NCI-H345 treated with DMSO at 0.1 percent for 48 hours (cell line): ENCODE measurements at regions not wholly inside any gene's neighbourhood (a gene's known extent, or its start where the extent isn't known, plus 50 kb on each side); places are given as distances from the start of the nearest gene placed in this dataset.
A peak's percentile ranks its signal among the peaks of the same experiment; 100 is the strongest.
"Not testable (repeated sequence)": the region's sequence is repeated elsewhere in the genome, so short reads cannot be mapped to it uniquely, and the experiment has no call there.

Experiments used
- DNase-seq: peaks from one replicate; lab custom pipeline; 2025; ENCODE audit not compliant: unreplicated experiment; lab: John Stamatoyannopoulos, UW

DNA sequence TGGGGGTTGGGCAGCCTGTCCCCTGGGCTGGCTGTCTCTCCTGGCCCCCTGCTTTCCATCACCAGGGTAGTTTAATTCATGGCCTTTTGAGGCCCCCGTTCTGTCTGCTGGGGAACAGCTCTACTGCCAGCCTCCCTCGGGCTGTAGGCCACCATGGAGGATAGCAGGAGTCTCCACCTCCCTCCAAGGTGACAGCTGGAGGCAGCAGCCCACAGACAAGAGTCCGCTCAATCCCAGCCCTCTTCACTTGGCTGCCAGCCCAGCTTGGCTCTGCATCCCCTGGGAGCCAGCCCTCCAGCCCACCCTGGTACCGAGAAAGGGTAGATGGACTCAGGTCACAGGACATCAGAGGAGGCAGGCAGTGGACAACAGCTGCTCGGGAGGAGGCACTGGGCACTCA lies 194.6 kb upstream of the SDK2 start:
- DNase-seq, result peak; percentile 43

DNA sequence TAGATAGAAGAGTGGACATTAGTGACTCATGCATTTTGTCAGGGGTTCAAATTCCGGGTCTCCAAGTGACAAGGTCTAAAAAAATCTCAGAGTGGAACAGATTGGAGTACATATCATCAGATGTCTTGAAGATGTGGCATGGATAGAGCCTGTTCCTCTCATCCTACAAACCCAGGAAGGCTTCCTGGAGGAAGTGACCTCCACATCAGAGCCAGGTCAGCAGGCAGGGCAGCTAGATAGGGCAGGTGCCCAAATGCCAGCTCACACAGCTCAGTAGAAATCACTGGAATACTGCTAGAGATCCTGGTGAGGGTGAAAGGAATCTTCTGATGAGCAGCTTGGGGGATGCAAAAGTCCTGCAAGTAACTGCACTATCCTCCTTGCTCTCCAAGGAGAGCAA lies 196.6 kb upstream of the SDK2 start:
- no peak for DNase-seq

DNA sequence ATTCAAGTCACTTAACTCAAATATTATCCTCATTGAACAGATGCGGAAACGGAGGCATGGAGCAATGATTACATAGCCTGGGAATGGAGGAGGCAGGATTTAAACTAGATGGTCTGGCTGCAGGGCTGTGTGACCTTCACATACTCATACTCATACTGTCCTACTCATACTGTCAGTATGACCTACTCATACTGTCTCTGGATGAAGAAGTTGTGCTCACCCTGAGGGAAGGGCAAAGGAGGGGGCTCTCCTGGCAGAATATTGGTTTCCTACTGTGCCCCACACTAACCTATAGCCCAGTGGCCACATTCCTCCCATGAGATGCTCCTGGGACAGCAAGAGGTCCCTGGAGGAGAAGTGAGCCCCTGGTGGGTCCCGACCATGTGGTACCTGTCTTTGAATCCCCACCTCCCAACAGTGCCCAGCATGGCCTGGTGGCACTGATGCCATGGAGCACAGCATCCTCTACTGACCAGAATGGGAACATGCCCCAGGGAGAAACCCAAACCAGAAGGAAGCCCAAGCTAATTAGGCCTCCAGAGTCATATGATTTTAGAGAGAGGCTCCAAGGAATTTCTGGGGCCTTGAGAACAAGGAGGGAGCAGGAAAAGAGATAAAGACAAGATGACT lies 197.3 kb upstream of the SDK2 start:
- DNase-seq, result peak; percentile 40

DNA sequence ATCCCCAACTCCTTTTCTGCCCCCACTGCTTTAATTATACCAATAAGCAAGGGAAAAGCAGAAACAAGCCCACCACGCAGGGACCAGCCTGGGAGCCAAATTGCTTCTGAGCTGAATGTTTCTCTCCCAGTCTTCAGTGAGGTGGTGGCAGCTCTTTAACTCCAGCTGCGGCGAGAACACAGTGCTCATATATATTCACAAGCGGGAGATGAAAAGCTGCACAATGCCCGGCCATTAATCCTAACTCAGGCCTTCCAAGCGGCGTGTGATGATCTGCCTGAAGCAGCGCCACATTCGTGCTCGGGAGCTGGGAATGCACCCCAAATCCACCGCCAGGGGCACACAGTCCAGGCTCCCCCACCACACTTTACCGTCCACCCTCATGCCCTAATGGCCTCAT lies 203.7 kb upstream of the SDK2 start:
- DNase-seq, result no peak

DNA sequence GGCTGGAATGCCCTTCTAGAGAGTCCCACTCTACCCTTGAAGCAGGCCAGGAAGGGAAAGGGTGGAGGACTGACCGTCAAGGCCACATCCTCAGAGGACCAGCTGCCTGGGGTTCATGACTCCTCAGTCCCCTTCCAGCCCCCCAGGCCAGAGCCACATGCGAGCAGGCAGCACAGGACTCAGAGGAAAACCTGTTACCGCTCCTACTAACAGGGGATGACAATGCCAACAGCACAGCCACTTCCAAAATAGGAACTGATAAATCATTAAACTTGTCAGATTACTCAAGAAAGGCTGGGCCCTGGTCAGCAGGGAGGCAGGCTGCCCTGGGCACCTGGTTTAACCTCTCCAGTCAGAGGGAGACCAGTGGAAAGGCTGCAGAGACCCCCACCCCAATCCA lies 206.2 kb upstream of the SDK2 start:
- no peak for DNase-seq

DNA sequence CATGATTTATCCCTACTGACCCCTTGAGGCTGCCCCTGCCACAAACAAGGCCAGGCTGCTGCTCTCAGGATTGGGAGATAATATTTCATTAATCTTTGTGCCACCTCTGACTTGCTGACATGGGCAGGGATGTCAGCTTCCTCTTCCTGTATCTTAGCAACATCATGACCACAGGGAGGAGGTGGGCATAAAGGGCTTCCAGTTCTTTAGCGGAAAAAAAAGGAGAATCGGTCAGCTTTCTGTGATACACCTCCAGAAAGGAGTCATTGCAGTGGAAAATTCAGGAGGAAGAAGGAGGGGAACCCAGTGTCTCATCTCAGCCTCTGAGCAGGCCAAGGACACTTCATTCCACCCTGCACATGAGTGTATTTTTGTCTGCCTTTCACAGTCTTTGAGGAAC lies 206.8 kb upstream of the SDK2 start:
- DNase-seq, result no peak

DNA sequence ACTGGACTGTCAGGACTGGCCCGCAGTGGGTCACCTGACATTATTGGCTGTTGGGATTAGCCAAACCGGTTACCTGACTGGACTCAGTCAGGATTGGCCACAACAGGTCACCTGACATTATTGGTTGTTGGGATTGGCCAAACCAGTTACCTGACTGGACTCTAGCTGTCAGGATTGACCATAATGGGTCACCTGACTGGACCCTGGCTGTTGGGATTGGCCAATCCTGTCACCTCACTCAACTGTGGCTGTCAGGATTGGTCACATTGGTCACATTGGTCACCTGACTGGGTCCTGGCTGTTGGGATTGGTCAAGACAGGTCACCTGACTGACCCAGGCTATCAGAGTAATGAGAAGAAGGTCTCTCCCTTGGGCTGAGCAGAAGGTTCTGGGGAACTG lies 207.7 kb upstream of the SDK2 start:
- no peak for DNase-seq

DNA sequence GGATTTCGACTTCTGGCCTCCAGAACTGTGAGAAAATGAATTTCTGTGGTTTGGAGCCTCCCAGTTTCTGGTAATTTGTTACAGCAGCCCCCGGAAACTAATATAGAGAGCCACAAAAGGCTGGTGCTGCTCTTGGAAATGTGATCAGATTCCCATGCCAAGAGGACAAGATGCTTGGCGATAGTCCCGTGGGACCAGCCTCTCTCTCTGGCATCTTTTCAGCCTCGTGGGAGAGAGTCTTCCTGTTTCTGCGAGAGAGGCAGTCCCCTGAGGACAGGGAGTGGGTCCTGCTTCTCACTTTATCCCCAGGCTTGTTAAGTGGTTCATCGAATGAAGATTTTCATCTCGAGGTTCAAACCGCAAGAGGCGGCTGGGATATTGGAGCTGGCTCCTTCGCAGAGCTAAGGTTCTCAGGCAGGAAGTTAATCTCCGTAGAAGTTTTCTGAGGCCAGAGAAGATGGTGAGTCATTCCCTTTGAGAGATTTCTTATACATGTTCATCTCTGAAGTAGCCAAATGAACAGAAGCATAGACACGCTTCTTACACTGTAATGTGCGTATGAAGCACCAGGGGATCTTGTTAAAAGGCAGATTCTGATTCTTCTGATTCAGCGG lies 211.6 kb upstream of the SDK2 start:
- DNase-seq, result no peak

DNA sequence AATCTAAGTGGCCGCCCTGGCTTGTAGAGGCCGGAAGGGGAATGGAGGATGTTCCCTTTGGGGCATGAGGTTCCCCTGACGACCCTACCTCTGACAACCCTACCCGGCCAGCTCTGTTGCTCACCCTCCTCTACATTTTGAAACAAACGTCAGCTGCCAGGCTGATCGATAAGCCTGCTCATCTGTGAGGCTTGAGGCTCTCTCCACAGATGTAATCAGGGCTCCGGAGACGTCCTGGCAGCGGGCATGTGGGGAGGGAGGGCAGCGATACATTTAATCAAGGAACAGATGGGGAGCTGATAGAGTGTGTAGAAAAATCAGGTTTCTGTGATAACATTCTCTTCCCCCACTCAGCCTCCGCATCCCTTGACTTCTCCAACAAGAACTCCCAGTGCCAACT lies 212.3 kb upstream of the SDK2 start:
- no peak for DNase-seq

DNA sequence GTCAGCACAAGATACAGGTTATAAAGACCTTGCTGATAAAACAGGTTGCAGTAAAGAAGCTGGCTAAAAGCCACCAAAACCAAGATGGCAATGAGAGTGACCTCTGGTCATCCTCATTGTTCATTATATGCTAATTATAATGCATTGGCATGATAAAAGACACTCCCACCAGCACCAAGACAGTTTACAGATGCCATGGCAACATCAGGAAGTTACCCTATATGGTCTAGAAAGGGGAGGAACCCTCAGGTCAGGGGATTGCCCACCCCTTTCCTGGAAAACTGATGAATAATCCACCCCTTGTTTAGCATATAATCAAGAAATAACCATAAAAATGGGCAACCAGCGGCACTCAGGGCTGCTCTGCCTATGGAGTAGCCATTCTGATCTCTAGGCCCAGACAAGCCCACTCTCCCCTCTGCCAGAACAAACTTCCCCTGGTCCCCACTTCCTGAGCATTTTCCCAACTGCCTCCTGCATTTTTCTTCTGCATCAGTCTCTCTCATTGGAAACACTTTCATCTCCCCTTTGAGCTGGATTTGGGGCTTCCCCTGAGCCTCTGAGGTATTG lies 215.3 kb upstream of the SDK2 start:
- not testable (repeated sequence) for DNase-seq

DNA sequence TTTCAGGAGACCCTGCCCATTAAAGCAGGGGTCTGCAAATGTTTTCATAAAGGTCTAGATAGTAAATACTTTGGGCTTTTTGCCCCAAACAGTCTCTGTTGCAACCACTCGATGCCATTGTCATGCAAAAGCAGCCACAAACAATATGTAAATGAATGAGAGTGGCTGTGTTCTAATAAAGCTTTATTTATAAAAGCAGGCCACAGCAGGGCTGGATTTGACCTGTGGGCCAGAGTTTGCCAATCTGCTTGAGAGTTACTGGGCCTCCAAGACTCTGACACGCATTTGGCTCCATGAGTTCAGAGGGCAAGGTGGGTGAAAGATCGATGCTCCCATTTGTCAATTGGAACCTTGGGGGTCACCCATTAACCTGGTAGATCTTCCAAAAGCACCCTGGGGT lies 217.3 kb upstream of the SDK2 start:
- no peak for DNase-seq

DNA sequence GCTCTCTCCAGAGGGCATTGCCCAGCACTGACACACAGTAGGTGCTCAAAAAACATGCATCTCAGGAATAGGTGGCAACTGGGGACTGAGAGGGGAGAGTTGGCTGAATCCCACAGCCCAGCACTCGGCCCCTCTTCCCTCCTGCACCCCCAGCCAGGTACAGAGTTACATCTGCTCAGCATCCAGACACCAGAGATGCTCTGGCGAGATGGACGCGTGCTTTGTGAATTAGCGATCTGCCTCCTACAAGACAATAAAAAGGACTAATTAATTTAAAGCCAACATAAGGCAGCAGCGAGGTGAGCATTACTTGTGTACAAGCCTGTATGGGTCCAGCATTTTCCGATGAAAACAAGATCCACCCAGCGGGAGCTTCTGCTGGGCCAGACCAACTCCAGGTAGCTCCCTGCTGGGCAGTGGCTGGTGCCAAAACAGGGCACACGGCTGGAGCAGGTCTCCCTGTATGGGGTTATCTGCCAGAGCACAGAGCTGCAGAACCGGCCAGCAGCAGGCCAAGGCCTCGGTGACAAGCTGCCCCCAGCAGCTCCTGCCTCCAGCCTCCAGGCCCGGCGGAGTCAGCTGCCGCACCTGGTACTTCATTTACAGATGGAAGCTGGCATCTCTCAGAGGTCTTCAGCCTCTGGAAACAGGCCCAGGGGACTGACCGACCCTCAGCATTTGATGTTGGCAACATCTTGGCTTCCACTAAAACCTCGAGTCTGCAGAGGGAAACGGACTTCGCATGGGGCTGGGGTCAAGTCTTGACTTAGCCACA lies 219.7 kb upstream of the SDK2 start:
- DNase-seq, result no peak

DNA sequence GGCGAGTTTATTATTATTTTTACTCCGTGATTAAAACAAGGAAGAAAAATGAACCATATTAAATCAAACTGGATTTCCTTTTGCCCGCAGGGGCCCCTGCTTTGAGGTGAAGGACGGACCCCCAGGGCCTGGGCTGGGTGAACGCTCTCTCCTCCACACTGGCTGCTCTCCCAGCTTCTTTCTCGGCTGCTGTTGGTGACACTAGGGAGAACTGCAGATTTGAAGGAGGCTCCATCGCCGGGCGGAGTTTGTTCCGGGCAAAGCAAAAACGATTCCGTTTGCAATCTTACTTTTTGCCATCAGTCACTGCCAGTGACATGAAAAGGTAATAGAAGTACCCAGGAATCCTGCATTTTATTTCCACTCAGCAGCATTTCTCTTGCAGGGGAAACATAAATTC lies 221.6 kb upstream of the SDK2 start:
- DNase-seq, result no peak

DNA sequence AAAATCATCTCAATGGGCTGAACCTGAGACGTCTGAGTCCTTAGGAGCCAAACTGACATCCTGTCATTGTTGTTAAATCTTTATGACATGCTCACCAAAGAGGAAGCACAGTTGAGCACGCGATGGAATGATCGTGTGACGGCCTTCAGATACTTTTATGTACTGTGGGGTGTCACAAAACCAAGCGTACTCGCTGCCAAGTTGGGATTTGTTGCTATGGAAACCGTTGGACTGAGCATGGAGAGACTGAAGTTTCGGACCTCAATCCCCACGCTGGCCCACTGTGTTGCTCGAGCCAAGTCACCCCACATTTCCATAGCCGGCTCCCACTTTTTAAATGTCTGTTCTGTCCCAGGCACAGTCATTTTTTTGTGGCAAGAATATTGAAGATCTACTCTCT lies 222.8 kb upstream of the SDK2 start:
- DNase-seq, result no peak

DNA sequence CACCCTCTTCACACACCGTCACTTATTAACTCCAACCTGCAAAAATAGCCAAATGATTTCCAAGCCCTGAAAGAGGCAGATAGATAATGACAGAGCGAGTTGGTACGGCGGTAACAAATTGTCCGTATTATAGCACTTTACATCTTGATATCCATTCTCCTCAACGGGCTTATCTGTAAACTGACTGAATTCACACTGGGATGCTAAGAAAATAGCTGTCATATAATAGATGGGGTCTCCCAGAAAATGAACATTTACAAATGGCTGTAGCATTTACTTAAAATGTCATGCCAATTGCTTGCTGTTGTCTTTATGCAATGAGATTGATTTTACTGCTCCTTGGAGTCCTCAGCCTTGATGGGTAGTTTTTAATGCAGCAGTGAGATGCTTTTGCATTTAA lies 225.8 kb upstream of the SDK2 start:
- DNase-seq, result no peak

DNA sequence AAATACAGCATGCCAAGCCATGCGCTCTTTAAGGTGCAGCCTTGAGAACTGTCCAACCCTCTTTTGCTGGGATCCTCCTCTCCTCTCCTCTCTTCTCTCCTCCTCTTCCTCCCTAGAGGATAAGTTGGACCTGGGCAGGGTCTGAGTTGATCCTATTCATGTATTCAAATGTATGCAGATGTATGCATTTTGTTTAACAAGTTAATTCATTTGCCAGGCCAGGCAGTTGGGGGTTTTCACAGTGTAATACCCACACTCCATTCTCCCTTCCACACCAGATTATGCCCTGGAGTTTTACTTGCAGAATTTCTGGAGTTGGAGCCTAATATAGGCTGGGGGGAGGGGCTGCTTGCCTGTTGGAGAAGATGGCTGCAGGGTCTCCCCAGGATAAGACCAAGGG lies 226.2 kb upstream of the SDK2 start:
- DNase-seq, result no peak

DNA sequence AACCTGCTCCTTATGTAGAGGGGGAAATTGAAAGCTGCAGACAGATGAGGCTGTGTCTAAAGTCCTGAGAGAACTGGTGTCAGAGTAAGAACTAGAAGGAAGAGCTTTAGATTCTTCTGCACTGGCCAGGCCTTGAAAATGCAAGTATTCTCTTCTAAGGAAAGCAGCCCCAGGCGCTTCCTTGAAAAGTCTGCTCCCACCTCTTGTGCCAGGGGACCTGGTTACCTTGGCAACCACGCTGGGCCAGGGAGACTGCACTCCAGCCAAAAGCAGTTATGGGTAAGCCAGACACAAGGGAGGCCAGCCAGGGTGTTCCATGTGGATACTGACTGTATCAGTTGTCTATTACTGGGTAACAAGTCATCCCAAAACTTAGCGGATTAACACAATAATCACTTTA lies 228.6 kb upstream of the SDK2 start:
- DNase-seq, result no peak

DNA sequence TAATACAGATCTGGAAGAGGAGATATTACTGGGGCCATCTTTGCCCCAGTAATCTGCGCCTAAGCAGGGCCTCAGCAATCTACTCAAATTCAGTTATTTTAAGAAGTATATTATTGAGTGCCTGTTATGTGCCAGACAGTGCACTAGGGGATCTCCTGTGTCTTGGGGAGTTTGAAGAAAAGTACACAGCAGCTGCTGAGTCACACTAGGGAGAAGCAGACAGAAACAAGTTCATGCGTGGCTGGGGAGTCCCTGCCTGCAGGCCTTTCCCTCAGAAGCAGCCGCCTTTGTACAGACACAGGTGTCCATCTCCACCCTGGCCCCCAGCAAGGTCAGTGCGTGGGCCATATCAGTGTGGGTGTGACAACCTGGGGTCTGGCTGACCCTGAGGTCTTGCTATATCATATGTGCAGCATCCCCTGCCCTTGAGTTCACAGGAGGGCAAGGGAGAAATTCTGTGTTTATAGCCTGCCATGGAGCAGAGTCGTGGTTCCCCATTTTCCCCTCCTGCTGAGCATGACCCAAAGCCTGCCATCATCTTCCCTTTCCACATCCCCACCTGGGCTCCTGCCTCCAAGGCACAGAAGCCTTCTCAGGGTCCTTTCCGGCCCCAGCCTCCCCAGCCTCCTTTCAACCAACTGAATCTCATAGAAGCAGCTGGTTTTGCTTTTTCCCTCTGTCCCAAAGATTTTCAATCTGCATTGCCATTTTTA lies 229.9 kb upstream of the SDK2 start:
- DNase-seq, result no peak

DNA sequence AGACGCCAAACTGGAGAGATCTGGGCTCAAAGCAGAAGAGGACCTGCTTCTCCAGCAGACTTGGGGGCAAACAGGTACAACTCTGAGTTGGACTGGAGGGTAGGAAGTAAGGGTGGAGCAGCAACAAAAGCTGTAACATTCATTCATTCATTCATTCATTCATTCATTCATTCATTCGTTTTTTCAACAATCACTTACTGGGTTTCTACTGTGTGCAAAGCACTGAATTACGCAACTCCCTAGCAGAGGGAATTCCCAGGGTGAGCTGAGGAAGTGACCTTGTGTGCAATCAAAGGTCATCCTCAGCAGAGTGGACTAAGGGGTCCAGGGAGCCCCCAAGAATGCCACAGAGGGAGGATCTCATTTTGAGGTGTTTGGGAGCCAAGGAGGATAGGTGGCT lies 231.1 kb upstream of the SDK2 start:
- no peak for DNase-seq

DNA sequence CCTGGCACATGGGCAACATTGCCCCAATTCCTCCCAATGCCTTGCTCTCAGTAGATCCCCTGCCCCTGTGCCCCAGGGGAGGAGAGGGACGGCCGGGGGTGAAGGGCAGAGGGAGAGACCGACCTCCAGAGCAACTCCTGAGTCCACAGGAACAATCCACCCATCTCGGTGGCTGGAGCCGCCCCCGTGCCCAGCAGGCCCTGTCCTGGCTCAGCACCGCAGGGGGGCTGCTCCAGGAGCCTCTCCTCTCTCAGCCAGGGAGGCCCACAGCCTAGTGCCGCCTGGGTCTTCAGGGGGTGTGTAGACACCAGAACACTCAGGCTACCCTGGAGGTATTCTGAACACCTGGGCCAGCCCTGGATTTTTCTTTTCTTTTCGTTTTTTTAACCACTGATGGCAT lies 233.7 kb upstream of the SDK2 start:
- DNase-seq, result no peak

DNA sequence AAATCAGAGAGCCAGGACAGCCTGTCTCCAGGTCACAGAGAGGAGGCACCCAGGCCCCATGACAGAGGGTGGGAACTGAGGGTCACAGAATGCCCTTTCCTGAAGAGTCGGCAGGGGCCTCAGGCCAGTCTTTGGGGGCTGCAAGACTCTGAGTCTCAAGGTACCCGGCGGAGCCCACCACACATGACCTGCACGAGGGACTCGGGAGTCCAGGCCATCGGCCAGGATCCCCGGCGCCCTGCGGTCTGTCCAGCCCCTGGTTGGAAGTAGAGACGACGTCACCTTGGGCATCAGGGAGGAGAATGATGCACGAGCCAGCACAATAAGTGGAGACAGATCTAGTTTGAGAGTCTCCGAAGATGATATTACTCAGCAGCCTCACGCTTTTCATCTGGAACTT lies 234.7 kb upstream of the SDK2 start:
- no peak for DNase-seq

DNA sequence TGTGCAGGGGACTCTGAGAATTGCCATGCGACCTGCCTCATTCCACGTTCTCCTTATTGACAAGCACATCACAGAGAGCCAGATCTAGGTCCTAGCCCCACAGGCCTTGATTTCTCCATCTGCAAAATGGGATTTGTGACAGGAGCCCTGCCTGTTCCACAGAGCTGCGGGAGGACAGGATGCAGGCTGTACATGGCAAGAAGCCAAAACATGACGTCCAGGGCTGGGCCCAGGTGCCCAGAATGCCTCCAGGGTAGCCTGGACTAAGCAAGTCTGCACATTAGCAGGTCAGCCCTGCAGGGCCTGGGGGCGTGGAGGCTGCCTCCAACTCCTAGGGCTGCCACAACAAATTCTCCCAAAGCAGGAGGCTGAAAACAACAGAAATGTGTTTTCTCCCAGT lies 235.7 kb upstream of the SDK2 start:
- DNase-seq, result no peak
